D721Med (cell line): ENCODE measurements at regions not wholly inside any gene's neighbourhood (a gene's known extent, or its start where the extent isn't known, plus 50 kb on each side); places are given as distances from the start of the nearest gene placed in this dataset.

Experiments
- DNase-seq: peaks from one replicate; pipeline ENCODE4 v3.0.0; 2011; ENCODE audit warnings: low spot score; ENCODE audit not compliant: insufficient read length
- FAIRE-seq: peaks from 2 replicates; lab custom pipeline; 2011; peaks lifted over from hg19 to GRCh38; lab: Jason Lieb, UNC
- TF ChIP-seq, protein P1 (sequence below): IDR thresholded peaks from 2 replicates; pipeline ENCODE4 v1.5.1; 2012; ENCODE audit warnings: mild to moderate bottlenecking, control low read depth; ENCODE audit not compliant: insufficient read depth; ENCODE audit errors: missing control alignments

DNA sequence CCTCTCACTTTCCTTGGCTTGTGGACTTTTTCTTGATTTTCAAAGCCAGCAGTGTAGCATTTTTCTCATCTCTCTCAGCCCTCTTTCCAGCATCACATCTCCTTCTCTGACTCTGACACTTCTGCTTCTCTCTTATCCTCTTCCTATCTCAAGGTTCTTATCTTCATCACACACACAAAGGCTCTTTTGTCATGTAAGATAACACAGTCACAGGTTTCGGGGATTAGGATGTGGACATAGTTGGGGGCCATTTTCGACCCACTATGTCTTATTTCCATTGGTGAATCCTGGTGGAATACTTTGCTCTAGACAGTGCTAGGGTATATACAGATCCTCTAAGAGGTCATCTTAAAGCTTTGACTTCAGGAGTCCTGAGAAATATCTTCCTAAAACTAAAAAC is 719.3 kb upstream of the TBX3 start:
- TF ChIP-seq, protein P1, sequence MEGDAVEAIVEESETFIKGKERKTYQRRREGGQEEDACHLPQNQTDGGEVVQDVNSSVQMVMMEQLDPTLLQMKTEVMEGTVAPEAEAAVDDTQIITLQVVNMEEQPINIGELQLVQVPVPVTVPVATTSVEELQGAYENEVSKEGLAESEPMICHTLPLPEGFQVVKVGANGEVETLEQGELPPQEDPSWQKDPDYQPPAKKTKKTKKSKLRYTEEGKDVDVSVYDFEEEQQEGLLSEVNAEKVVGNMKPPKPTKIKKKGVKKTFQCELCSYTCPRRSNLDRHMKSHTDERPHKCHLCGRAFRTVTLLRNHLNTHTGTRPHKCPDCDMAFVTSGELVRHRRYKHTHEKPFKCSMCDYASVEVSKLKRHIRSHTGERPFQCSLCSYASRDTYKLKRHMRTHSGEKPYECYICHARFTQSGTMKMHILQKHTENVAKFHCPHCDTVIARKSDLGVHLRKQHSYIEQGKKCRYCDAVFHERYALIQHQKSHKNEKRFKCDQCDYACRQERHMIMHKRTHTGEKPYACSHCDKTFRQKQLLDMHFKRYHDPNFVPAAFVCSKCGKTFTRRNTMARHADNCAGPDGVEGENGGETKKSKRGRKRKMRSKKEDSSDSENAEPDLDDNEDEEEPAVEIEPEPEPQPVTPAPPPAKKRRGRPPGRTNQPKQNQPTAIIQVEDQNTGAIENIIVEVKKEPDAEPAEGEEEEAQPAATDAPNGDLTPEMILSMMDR = no peak
- FAIRE-seq (no peak), DNase-seq (no peak)

DNA sequence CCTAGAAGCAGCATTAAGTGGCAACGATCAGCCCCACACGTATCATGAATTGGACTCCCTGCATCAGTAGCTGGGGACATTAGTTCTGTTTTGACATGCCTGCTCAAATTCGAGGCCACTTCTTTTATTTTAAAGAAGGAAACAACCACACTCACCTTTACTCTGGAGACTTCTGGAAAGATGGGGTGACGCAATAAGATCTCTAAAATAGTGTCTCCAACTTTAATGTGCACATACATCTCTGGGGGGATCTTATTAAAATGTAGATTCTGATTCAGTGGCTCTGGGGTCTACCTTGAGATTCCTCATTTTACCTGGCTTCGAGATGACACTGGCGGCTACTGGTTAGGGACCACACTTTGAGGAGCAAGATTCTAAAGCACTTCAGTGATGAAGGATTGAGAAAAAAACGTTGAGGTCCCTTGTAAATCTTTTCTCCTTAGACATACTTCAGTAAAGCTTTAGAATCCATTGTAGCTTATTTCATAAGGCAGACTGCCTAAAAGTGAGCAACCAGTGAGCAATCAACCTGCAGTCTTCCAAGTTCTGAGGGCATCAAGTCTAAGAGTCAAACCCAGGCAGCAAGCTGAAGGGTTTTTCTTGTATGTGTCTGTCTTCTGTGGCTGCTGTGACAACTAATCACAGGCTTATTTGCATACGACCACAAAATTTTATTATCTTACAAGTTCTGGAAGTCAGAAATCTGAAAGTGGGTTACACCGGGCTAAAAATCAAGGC is 718.6 kb upstream of the TBX3 start:
- FAIRE-seq = no peak
- no peak for DNase-seq
- TF ChIP-seq, protein P1 = no peak

DNA sequence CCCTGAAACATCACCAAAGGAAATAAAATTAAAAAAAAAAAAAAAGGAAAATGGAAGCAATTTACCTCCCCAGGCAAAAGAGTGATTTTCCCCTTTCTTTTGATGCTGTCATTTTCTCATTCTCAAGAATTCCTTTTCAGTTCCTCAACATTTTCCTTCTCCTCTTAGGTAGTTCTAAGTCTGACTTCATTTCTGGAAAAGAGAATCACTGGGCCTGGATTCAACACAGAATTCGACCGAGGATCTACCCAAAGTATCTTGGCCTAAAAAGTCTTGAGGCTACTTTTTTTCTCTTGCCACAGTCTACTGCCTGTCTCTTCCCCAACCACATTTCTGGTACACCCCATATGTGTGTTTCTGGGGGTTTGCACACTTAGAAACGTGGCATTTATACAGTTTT is 717.8 kb upstream of the TBX3 start:
- TF ChIP-seq, protein P1 = no peak
- DNase-seq (no peak), FAIRE-seq (no peak)

DNA sequence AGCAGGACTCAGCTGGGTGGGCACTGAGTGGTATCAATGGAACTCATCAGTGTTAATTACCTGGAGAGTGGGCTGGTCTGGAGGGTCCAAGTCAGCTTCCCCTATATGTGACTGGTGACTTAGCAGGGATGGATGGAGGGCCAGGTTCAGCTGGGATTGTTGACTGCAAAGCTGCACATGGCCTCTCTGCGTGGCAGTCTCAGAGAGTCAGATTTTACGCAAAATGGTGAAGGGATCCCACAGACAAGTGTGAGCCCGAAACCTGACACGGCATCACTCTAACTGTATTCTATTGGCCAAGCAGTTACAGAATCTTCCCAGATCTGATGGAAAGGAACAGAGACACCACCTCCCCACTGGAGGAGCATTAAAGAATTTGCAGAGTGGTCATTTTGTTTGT is 716.0 kb upstream of the TBX3 start:
- FAIRE-seq (no peak), DNase-seq (no peak)
- TF ChIP-seq, protein P1 = no peak

DNA sequence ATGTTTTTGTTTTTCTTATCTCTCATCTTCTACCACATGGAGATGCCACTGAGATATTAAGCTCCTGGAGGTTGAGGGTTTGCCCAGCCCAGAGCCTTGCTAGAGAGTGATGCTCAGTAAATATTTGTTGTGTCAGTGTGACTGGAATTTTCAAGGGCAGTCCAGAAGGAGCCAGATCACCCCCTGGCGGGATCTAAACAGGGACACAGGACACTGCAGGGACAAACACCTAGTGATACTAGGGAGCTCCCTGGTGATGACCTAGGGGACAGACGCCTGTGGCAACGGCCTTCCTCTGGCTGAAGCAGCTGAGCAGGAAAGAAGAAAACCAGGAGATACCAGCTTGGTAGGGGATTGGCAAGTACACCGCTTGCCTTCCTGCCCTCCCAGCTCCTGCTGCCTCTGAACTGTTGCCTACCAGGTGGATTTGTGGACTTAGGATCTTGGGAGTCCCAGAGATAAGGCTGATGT is 714.4 kb upstream of the TBX3 start:
- no peak for FAIRE-seq
- TF ChIP-seq, protein P1 = peak; percentile 16
- DNase-seq = no peak

DNA sequence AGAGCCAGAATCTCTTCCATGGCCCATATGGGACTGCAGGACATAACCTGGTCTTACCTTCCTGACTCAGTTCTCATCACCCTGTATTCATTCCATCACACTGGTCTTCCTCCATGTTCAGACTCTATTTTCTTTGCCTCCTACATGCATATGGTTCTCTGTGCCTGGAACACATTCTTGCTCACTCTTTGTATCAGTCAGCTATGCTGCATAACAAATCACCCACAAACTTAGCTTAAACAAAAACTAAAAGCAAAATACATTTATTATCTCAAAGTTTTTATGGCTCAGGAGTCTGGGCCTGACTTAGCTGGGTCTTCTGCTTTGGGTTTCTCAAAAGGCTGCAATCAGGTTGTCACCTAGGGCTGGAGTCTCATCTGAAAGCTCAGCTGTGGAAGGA is 712.6 kb upstream of the TBX3 start:
- TF ChIP-seq, protein P1 = no peak
- DNase-seq (no peak), FAIRE-seq (no peak)

DNA sequence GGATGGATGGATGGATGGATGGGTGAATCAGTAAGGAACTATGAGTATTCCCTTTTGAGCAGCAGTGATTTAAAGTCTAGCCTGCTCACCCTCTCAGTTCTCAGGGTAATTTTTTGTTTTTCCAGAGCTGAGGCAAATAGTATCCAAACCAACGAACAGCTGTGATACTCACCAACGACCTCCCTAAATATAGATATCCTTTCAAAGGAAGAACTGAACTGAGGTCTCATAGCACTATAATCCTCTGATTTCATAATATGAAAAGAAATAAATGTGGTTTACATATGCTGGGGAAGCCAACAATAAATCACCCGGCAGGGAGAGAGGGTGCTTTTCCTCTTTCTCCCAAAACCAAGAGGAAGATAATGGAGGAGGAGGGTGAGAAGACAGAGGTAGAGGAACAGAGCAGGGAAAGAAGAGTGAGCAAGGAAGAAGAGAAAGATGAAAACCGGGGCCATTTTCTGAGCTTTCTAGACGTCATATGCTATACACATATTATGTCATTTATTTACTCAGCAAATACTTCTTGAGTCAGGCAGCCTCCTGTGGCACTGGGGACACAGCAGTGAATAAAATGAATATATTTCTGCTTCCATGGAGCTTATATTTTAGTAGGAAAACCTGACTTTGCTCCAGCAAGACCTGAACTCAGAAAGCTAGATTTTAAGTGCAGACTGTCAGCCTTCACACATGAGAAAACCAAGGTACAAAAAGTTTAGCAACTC is 710.7 kb upstream of the TBX3 start:
- DNase-seq (no peak), FAIRE-seq (no peak)
- TF ChIP-seq, protein P1 = no peak
